ENCODE measurements at regions not wholly inside any gene's neighbourhood (a gene's known extent, or its start where the extent isn't known, plus 50 kb on each side); places are given as distances from the start of the nearest gene placed in this dataset.

DNA sequence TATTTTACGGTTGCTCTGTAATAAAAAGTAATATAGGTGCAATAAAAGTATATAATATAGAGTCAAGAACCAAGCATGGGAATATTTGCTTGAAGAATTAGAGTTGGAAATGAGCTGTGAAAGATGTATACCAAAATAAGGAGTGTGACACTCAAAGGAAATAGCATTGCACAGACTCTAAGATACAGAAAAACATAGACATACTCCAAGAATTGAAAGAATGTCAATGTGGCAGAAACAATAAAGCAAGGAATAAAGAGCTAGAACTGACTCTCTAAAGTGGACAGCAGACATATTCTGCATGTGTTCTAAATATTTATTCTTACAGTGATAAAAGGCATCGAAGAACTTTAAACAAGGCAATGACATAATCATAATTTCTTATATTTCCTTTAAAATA lies 561.1 kb upstream of the SETBP1 start:
- DNase-seq: peak; percentile 5
- Histone ChIP-seq H3K4me1 (ENCODE audit: control insufficient read depth, insufficient read depth, low read depth, low read length) (peaks cover 2% of the 10 kb centered on the region), H2BK15ac (ENCODE audit: low read depth, poor library complexity, severe bottlenecking) (no peak overlapping the region), H3K79me1 (replicated peaks; ENCODE audit: low read length, poor library complexity, severe bottlenecking) (no peaks in the 10 kb centered on the region), H3K27me3 (ENCODE audit: control insufficient read depth in 1 of 2, insufficient read depth in 1 of 2, low read length in 2 of 2) (no peaks in the 10 kb centered on the region), H3K4me2 (ENCODE audit: low read length, poor library complexity, severe bottlenecking) (no peak overlapping the region), H3K23ac (ENCODE audit: low read length in 2 of 2) (no peak overlapping the region), H2BK120ac (ENCODE audit: low read depth, low read length) (no peak overlapping the region), H3K9me3 (ENCODE audit: control insufficient read depth, low read length) (no peaks in the 10 kb centered on the region), H4K91ac (ENCODE audit: low read length) (no peak overlapping the region), H2BK5ac (ENCODE audit: low read depth, low read length, poor library complexity, severe bottlenecking) (no peak overlapping the region), H2AFZ (ENCODE audit: low read depth, low read length) (no peak overlapping the region), H3K14ac (ENCODE audit: low read length in 2 of 2) (no peak overlapping the region), H3K27ac (ENCODE audit: low read length, poor library complexity, severe bottlenecking) (no peak overlapping the region), H2BK12ac (ENCODE audit: low read length in 2 of 2) (no peak overlapping the region), H3K4me3 (ENCODE audit: insufficient read depth in 1 of 2, low read depth in 1 of 2, low read length in 2 of 2) (no peak overlapping the region), H3K36me3 (ENCODE audit: control insufficient read depth in 1 of 2, insufficient read depth in 2 of 2, low read depth in 1 of 2, low read length in 2 of 2) (no peaks in the 10 kb centered on the region), H3K9ac (ENCODE audit: low read length) (no peak overlapping the region), H4K8ac (ENCODE audit: low read length) (no peak overlapping the region), H3K4ac (ENCODE audit: low read depth in 1 of 2, low read length in 2 of 2) (no peak overlapping the region), H2AK5ac (ENCODE audit: low read length, severe bottlenecking) (no peak overlapping the region), H3K18ac (ENCODE audit: low read depth in 1 of 2, low read length in 2 of 2) (no peak overlapping the region)
- WGBS: 100% methylated on average over 1 of the region's 2 CpGs

- Histone ChIP-seq H4K8ac (ENCODE audit: low read length) (no peak overlapping the region), H3K27ac (ENCODE audit: low read length, poor library complexity, severe bottlenecking) (peak overlapping the region; percentile 28), H2AK5ac (ENCODE audit: low read length, severe bottlenecking) (no peak overlapping the region), H3K79me1 (replicated peaks; ENCODE audit: low read length, poor library complexity, severe bottlenecking) (no peaks in the 10 kb centered on the region), H3K23ac (ENCODE audit: low read length in 2 of 2) (no peak overlapping the region), H3K4me2 (ENCODE audit: low read length, poor library complexity, severe bottlenecking) (no peak overlapping the region), H3K18ac (ENCODE audit: low read depth in 1 of 2, low read length in 2 of 2) (no peak overlapping the region), H3K4me3 (ENCODE audit: insufficient read depth in 1 of 2, low read depth in 1 of 2, low read length in 2 of 2) (no peak overlapping the region), H4K91ac (ENCODE audit: low read length) (no peak overlapping the region), H3K4me1 (ENCODE audit: control insufficient read depth, insufficient read depth, low read depth, low read length) (peaks cover 2% of the 10 kb centered on the region), H2BK15ac (ENCODE audit: low read depth, poor library complexity, severe bottlenecking) (no peak overlapping the region), H3K9ac (ENCODE audit: low read length) (no peak overlapping the region), H2AFZ (ENCODE audit: low read depth, low read length) (no peak overlapping the region), H2BK120ac (ENCODE audit: low read depth, low read length) (no peak overlapping the region), H2BK12ac (ENCODE audit: low read length in 2 of 2) (no peak overlapping the region), H3K14ac (ENCODE audit: low read length in 2 of 2) (no peak overlapping the region), H3K27me3 (ENCODE audit: control insufficient read depth in 1 of 2, insufficient read depth in 1 of 2, low read length in 2 of 2) (no peaks in the 10 kb centered on the region), H3K9me3 (ENCODE audit: control insufficient read depth, low read length) (no peaks in the 10 kb centered on the region), H3K36me3 (ENCODE audit: control insufficient read depth in 1 of 2, insufficient read depth in 2 of 2, low read depth in 1 of 2, low read length in 2 of 2) (no peaks in the 10 kb centered on the region), H2BK5ac (ENCODE audit: low read depth, low read length, poor library complexity, severe bottlenecking) (no peak overlapping the region), H3K4ac (ENCODE audit: low read depth in 1 of 2, low read length in 2 of 2) (no peak overlapping the region)
- DNase-seq: no peak
- WGBS: 95% methylated on average over 2 of the region's 2 CpGs
These were observed 556.9 kb upstream of the SETBP1 start for GRCh38 chr18:44123743-44124142.

- no peak overlapping the region for H3K27ac ChIP-seq (ENCODE audit: low read length, poor library complexity, severe bottlenecking)
- H3K23ac ChIP-seq (ENCODE audit: low read length in 2 of 2): no peak overlapping the region
- H3K4me1 ChIP-seq (ENCODE audit: control insufficient read depth, insufficient read depth, low read depth, low read length): peaks cover 2% of the 10 kb centered on the region
- H2BK12ac ChIP-seq (ENCODE audit: low read length in 2 of 2): no peak overlapping the region
- H2AFZ ChIP-seq (ENCODE audit: low read depth, low read length): no peak overlapping the region
- no peak overlapping the region for H2BK120ac ChIP-seq (ENCODE audit: low read depth, low read length)
- H4K8ac ChIP-seq (ENCODE audit: low read length): no peak overlapping the region
- no peak overlapping the region for H2AK5ac ChIP-seq (ENCODE audit: low read length, severe bottlenecking)
- H3K9me3 ChIP-seq (ENCODE audit: control insufficient read depth, low read length): no peaks in the 10 kb centered on the region
- no peak overlapping the region for H3K9ac ChIP-seq (ENCODE audit: low read length)
- no peak overlapping the region for H3K4ac ChIP-seq (ENCODE audit: low read depth in 1 of 2, low read length in 2 of 2)
- H2BK5ac ChIP-seq (ENCODE audit: low read depth, low read length, poor library complexity, severe bottlenecking): no peak overlapping the region
- no peak overlapping the region for H3K4me2 ChIP-seq (ENCODE audit: low read length, poor library complexity, severe bottlenecking)
- no peak for DNase-seq
- H3K18ac ChIP-seq (ENCODE audit: low read depth in 1 of 2, low read length in 2 of 2): no peak overlapping the region
- no peaks in the 10 kb centered on the region for H3K27me3 ChIP-seq (ENCODE audit: control insufficient read depth in 1 of 2, insufficient read depth in 1 of 2, low read length in 2 of 2)
- no peak overlapping the region for H3K14ac ChIP-seq (ENCODE audit: low read length in 2 of 2)
- WGBS: no CpG with 5 or more reads among the region's 3 CpGs
- H3K4me3 ChIP-seq (ENCODE audit: insufficient read depth in 1 of 2, low read depth in 1 of 2, low read length in 2 of 2): no peak overlapping the region
- no peak overlapping the region for H4K91ac ChIP-seq (ENCODE audit: low read length)
- no peak overlapping the region for H2BK15ac ChIP-seq (ENCODE audit: low read depth, poor library complexity, severe bottlenecking)
- no peaks in the 10 kb centered on the region for H3K79me1 ChIP-seq (replicated peaks; ENCODE audit: low read length, poor library complexity, severe bottlenecking)
- no peaks in the 10 kb centered on the region for H3K36me3 ChIP-seq (ENCODE audit: control insufficient read depth in 1 of 2, insufficient read depth in 2 of 2, low read depth in 1 of 2, low read length in 2 of 2)
These were observed 555.2 kb upstream of the SETBP1 start for GRCh38 chr18:44125446-44125845.

GRCh38 chr18:44126598-44126997 lies 554.1 kb upstream of the SETBP1 start:
- Histone ChIP-seq H3K4me1 (ENCODE audit: control insufficient read depth, insufficient read depth, low read depth, low read length) (peaks cover 2% of the 10 kb centered on the region), H2AFZ (ENCODE audit: low read depth, low read length) (no peak overlapping the region)
- no peak for DNase-seq

More at GRCh38 chr18:44126598-44126997, 554.1 kb upstream of the SETBP1 start:
- H3K4me2 ChIP-seq (ENCODE audit: low read length, poor library complexity, severe bottlenecking): no peak overlapping the region
- no peak overlapping the region for H3K9ac ChIP-seq (ENCODE audit: low read length)
- no peak overlapping the region for H3K4me3 ChIP-seq (ENCODE audit: insufficient read depth in 1 of 2, low read depth in 1 of 2, low read length in 2 of 2)
- H3K27ac ChIP-seq (ENCODE audit: low read length, poor library complexity, severe bottlenecking): no peak overlapping the region
- no peak overlapping the region for H3K18ac ChIP-seq (ENCODE audit: low read depth in 1 of 2, low read length in 2 of 2)
- no peak overlapping the region for H3K23ac ChIP-seq (ENCODE audit: low read length in 2 of 2)
- no peaks in the 10 kb centered on the region for H3K79me1 ChIP-seq (replicated peaks; ENCODE audit: low read length, poor library complexity, severe bottlenecking)
- H4K8ac ChIP-seq (ENCODE audit: low read length): no peak overlapping the region
- no peak overlapping the region for H2BK12ac ChIP-seq (ENCODE audit: low read length in 2 of 2)
- no peak overlapping the region for H4K91ac ChIP-seq (ENCODE audit: low read length)
- no peak overlapping the region for H3K4ac ChIP-seq (ENCODE audit: low read depth in 1 of 2, low read length in 2 of 2)
- H2BK120ac ChIP-seq (ENCODE audit: low read depth, low read length): no peak overlapping the region
- no peaks in the 10 kb centered on the region for H3K27me3 ChIP-seq (ENCODE audit: control insufficient read depth in 1 of 2, insufficient read depth in 1 of 2, low read length in 2 of 2)
- no peaks in the 10 kb centered on the region for H3K36me3 ChIP-seq (ENCODE audit: control insufficient read depth in 1 of 2, insufficient read depth in 2 of 2, low read depth in 1 of 2, low read length in 2 of 2)
- no peak overlapping the region for H3K14ac ChIP-seq (ENCODE audit: low read length in 2 of 2)
- H2BK15ac ChIP-seq (ENCODE audit: low read depth, poor library complexity, severe bottlenecking): no peak overlapping the region
- no peak overlapping the region for H2BK5ac ChIP-seq (ENCODE audit: low read depth, low read length, poor library complexity, severe bottlenecking)
- no peak overlapping the region for H2AK5ac ChIP-seq (ENCODE audit: low read length, severe bottlenecking)
- no peaks in the 10 kb centered on the region for H3K9me3 ChIP-seq (ENCODE audit: control insufficient read depth, low read length)
